A549 (cell line): ENCODE measurements at regions not wholly inside any gene's neighbourhood (a gene's known extent, or its start where the extent isn't known, plus 50 kb on each side); places are given as distances from the start of the nearest gene placed in this dataset.

Experiments
- CTCF ChIP-seq: fragments of >200 bp; sonication (Bioruptor Twin); formaldehyde crosslinking; IDR thresholded peaks from 3 replicates; pipeline ENCODE4 v1.5.1; 2016
- HDAC2 ChIP-seq: fragments of 200-600 bp; sonication (generic); IDR thresholded peaks from 2 replicates; pipeline ENCODE4 v1.6.1; 2016
- MYC ChIP-seq: IDR thresholded peaks from 2 replicates; pipeline ENCODE4 v1.6.1; 2012; ENCODE audit warnings: mild to moderate bottlenecking, inconsistent platforms, low read length, improper control_type of control experiment, borderline replicate concordance
- POLR2A ChIP-seq: IDR thresholded peaks from 2 replicates; pipeline ENCODE4 v1.6.1; 2012; ENCODE audit warnings: mild to moderate bottlenecking, low read length
- RAD21 ChIP-seq, 2 experiments: fragments of >200 bp in 1 of 2; sonication (Bioruptor Twin) in 1 of 2; formaldehyde crosslinking in 1 of 2; IDR thresholded peaks in 1 of 2; conservative IDR thresholded peaks in 1 of 2; 2 replicates in 1 of 2; 3 replicates in 1 of 2; pipeline ENCODE4 v1.6.1; 2012 to 2018; ENCODE audit warnings: inconsistent platforms in 1 of 2
- RCOR1 ChIP-seq: fragments of 150-350 bp; IDR thresholded peaks from 2 replicates; pipeline ENCODE4 v1.6.1; 2014; ENCODE audit warnings: antibody characterized with exemption, low read length, low read depth
- REST ChIP-seq: fragments of 200-600 bp; sonication (generic); IDR thresholded peaks from 2 replicates; pipeline ENCODE4 v1.6.1; 2016; ENCODE audit warnings: antibody characterized with exemption, mild to moderate bottlenecking, moderate library complexity
- SMC3 ChIP-seq: fragments of >200 bp; sonication (Bioruptor Twin); formaldehyde crosslinking; IDR thresholded peaks from 3 replicates; pipeline ENCODE4 v1.6.1; 2018; ENCODE audit warnings: inconsistent platforms

- TF ChIP-seq CTCF: no peak
- TF ChIP-seq MYC: no peak
- no peak for TF ChIP-seq RAD21 (conservative IDR thresholded peaks at IDR 0.05 in 1 of 2, IDR thresholded peaks at IDR 0.05 in 1 of 2)
- no peak for TF ChIP-seq SMC3
- TF ChIP-seq POLR2A: no peak
- no peak for TF ChIP-seq REST
- no peak for TF ChIP-seq HDAC2
- no peak for TF ChIP-seq RCOR1
These were observed 153.0 kb upstream of the ROBO2 start for GRCh38 chr3:76886761-76887500.
